CD4-positive, alpha-beta T cell (primary cell): ENCODE measurements at regions not wholly inside any gene's neighbourhood (a gene's known extent, or its start where the extent isn't known, plus 50 kb on each side); places are given as distances from the start of the nearest gene placed in this dataset.

Experiments
- ATAC-seq: fragments of 200-7000 bp; cut with Tn5 transposase; one replicate; pipeline ENCODE4 v1.10.0; 2022; ENCODE audit warnings: mild to moderate bottlenecking; ENCODE audit not compliant: poor library complexity
- CTCF ChIA-PET: fragments of 350-600 bp; sonication (Branson Sonifier 250); formaldehyde crosslinking; loops from one replicate; lab custom pipeline; 2021; ENCODE audit warnings: antibody characterized with exemption, inconsistent platforms; lab: Charles Lee
- POLR2A ChIA-PET: fragments of 350-600 bp; sonication (Branson Sonifier 250); formaldehyde crosslinking; loops from one replicate; lab custom pipeline; 2021; ENCODE audit warnings: antibody characterized with exemption, inconsistent platforms; lab: Charles Lee
- DNase-seq, 14 experiments: peaks; one replicate each; pipeline ENCODE4 v3.0.0-alpha.2; 2013 to 2020; ENCODE audit warnings: mixed read lengths in 2 of 14
- H3K27ac ChIP-seq, 2 donors: one replicate each; pipeline versions ENCODE4 v1.5.1 to v1.7.0; 2013; ENCODE audit warnings: low read length in 2 of 2, low read depth in 1 of 2, mild to moderate bottlenecking in 1 of 2
- H3K27me3 ChIP-seq, 2 experiments: 1 replicate in 1 of 2; 2 replicates in 1 of 2; pipeline versions ENCODE4 v1.6.1 to v1.7.0; 2013; ENCODE audit warnings: low read length in 2 of 2, control low read depth in 1 of 2, mild to moderate bottlenecking in 1 of 2, moderate library complexity in 1 of 2; ENCODE audit not compliant: insufficient read depth in 2 of 2, control insufficient read depth in 1 of 2
- H3K36me3 ChIP-seq: one replicate; pipeline ENCODE4 v1.6.1; 2013; ENCODE audit warnings: low read length, control low read depth; ENCODE audit not compliant: insufficient read depth
- H3K4me1 ChIP-seq: one replicate; pipeline ENCODE4 v1.6.1; 2013; ENCODE audit warnings: low read length, control low read depth; ENCODE audit not compliant: insufficient read depth
- H3K4me3 ChIP-seq: one replicate; pipeline ENCODE4 v1.5.1; 2013; ENCODE audit warnings: mild to moderate bottlenecking, low read length, moderate library complexity
- H3K9me3 ChIP-seq, 2 experiments: 1 replicate in 1 of 2; 2 replicates in 1 of 2; pipeline versions ENCODE4 v1.6.1 to v1.7.0; 2013; ENCODE audit warnings: low read length in 2 of 2, mild to moderate bottlenecking in 2 of 2, control low read depth in 1 of 2, moderate library complexity in 1 of 2; ENCODE audit not compliant: control insufficient read depth in 1 of 2, insufficient read depth in 1 of 2
- H3K27ac Mint-ChIP-seq: one replicate; pipeline ENCODE4 v1.8.0; 2020; ENCODE audit warnings: mixed read lengths
- H3K27me3 Mint-ChIP-seq: one replicate; pipeline ENCODE4 v1.8.0; 2021; ENCODE audit warnings: mixed read lengths
- H3K36me3 Mint-ChIP-seq: one replicate; pipeline ENCODE4 v1.8.0; 2021; ENCODE audit warnings: low read depth, mixed read lengths
- H3K4me1 Mint-ChIP-seq: one replicate; pipeline ENCODE4 v1.8.0; 2021; ENCODE audit warnings: low read depth, mixed read lengths
- H3K4me3 Mint-ChIP-seq: one replicate; pipeline ENCODE4 v1.8.0; 2020; ENCODE audit warnings: mild to moderate bottlenecking, mixed read lengths
- H3K9me3 Mint-ChIP-seq: one replicate; pipeline ENCODE4 v1.8.0; 2020; ENCODE audit warnings: mixed read lengths
- intact Hi-C, 2 experiments: fragments of 100-400 bp; cut with DNase I in 1 of 2; cut with micrococcal nuclease in 1 of 2; formaldehyde crosslinking; loops; one replicate each; pipeline versions ENCODE4 v1.15.1 to v1.9.0; 2023 to 2025; cut with DNase I, micrococcal nuclease
- TF ChIP-seq, protein P1 (sequence below): fragments of 200-600 bp; IDR thresholded peaks from one replicate; pipeline ENCODE4 v1.8.0; 2022; ENCODE audit warnings: antibody characterized with exemption, mild to moderate bottlenecking

GRCh38 chr5:106525438-106525837 is 1145.3 kb downstream of the EFNA5 start:
- ATAC-seq (no peak), DNase-seq (no peak)
- POLR2A ChIA-PET, result no interaction called here
- H3K36me3 Mint-ChIP-seq, result no peaks in the 10 kb centered on the region
- H3K27me3 Mint-ChIP-seq, result no peaks in the 10 kb centered on the region
- TF ChIP-seq, protein P1, sequence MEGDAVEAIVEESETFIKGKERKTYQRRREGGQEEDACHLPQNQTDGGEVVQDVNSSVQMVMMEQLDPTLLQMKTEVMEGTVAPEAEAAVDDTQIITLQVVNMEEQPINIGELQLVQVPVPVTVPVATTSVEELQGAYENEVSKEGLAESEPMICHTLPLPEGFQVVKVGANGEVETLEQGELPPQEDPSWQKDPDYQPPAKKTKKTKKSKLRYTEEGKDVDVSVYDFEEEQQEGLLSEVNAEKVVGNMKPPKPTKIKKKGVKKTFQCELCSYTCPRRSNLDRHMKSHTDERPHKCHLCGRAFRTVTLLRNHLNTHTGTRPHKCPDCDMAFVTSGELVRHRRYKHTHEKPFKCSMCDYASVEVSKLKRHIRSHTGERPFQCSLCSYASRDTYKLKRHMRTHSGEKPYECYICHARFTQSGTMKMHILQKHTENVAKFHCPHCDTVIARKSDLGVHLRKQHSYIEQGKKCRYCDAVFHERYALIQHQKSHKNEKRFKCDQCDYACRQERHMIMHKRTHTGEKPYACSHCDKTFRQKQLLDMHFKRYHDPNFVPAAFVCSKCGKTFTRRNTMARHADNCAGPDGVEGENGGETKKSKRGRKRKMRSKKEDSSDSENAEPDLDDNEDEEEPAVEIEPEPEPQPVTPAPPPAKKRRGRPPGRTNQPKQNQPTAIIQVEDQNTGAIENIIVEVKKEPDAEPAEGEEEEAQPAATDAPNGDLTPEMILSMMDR, result no peak
- no peak overlapping the region for H3K27ac ChIP-seq
- CTCF ChIA-PET, result no interaction called here
- no peaks in the 10 kb centered on the region for H3K4me1 ChIP-seq
- H3K36me3 ChIP-seq, result no peaks in the 10 kb centered on the region
- no peaks in the 10 kb centered on the region for H3K27me3 ChIP-seq
- no peak overlapping the region for H3K4me3 Mint-ChIP-seq
- H3K4me3 ChIP-seq, result no peak overlapping the region
- H3K4me1 Mint-ChIP-seq, result no peaks in the 10 kb centered on the region
- H3K9me3 Mint-ChIP-seq, result peaks cover 10% of the 10 kb centered on the region
- no peaks in the 10 kb centered on the region for H3K9me3 ChIP-seq
- H3K27ac Mint-ChIP-seq, result no peak overlapping the region
- intact Hi-C loops, result no loop called here

- H3K36me3 Mint-ChIP-seq, result no peaks in the 10 kb centered on the region
- intact Hi-C loops, result no loop called here
- Histone ChIP-seq H3K4me3 (no peak overlapping the region), H3K36me3 (no peaks in the 10 kb centered on the region), H3K27me3 (no peaks in the 10 kb centered on the region), H3K9me3 (no peaks in the 10 kb centered on the region), H3K27ac (no peak overlapping the region), H3K4me1 (no peaks in the 10 kb centered on the region)
- H3K4me1 Mint-ChIP-seq, result no peaks in the 10 kb centered on the region
- POLR2A ChIA-PET, result no interaction called here
- H3K4me3 Mint-ChIP-seq, result no peak overlapping the region
- TF ChIP-seq, protein P1, result no peak
- H3K9me3 Mint-ChIP-seq, result peaks cover 10% of the 10 kb centered on the region
- ATAC-seq (no peak), DNase-seq (no peak)
- CTCF ChIA-PET, result no interaction called here
- H3K27ac Mint-ChIP-seq, result no peak overlapping the region
- H3K27me3 Mint-ChIP-seq, result no peaks in the 10 kb centered on the region
Measured at GRCh38 chr5:106523852-106524251, 1146.9 kb downstream of the EFNA5 start.

DNA sequence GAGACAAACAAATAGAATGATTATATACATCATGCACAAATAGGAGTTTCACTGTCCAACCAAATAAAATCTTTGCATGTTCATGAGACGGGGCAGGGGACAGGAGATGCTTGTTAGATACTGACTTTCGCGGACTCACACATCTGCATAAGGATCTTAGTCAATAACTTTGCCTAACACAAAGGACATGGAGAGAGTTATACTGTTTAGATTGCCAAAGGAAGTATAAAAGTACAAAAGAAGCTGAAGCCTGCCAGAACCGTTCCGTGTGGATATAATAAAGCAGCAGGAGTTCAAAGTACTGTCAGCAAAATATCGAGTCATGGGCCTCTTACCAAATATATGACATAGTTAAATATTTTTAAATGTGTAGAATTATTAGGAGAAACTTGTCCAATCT is 1148.4 kb downstream of the EFNA5 start:
- ChIA-PET CTCF (no interaction called here), POLR2A (no interaction called here)
- Histone ChIP-seq H3K36me3 (no peaks in the 10 kb centered on the region), H3K4me3 (no peak overlapping the region), H3K9me3 (no peaks in the 10 kb centered on the region), H3K27me3 (no peaks in the 10 kb centered on the region), H3K27ac (no peak overlapping the region), H3K4me1 (no peaks in the 10 kb centered on the region)
- ATAC-seq (no peak), DNase-seq (no peak)
- Mint-ChIP-seq H3K27ac (no peak overlapping the region), H3K4me3 (no peak overlapping the region), H3K36me3 (no peaks in the 10 kb centered on the region), H3K9me3 (peaks cover 10% of the 10 kb centered on the region), H3K4me1 (no peaks in the 10 kb centered on the region), H3K27me3 (no peaks in the 10 kb centered on the region)
- intact Hi-C loops, result no loop called here
- TF ChIP-seq, protein P1, result no peak
